ENCODE measurements at regions not wholly inside any gene's neighbourhood (a gene's known extent, or its start where the extent isn't known, plus 50 kb on each side); places are given as distances from the start of the nearest gene placed in this dataset.

GRCh38 chr3:176574786-176575185 lies 622.5 kb downstream of the TBL1XR1 start:
- 0% methylated on average over 1 of the region's 1 CpG for WGBS (ENCODE audit: insufficient coverage, low coverage, missing lambda C conversion rate)
- no peaks in the 10 kb centered on the region for H3K9me1 ChIP-seq (ENCODE audit: control insufficient read depth, insufficient read depth, low read length)
- no peak for ATAC-seq
- H4K20me1 ChIP-seq (replicated peaks; ENCODE audit: control insufficient read depth, insufficient read depth, low read length) = no peaks in the 10 kb centered on the region
- POLR2A ChIA-PET = no interaction called here
- intact Hi-C loops (cut with micrococcal nuclease) = no loop called here
- DNase-seq (ENCODE audit: extremely low read depth in 1 of 4, low spot score in 3 of 4) = no peak
- BruUV-seq (replicated peaks) = no TSS peak
- H3K9me3 ChIP-seq (replicated peaks; ENCODE audit: control insufficient read depth, insufficient read depth, low read depth, low read length) = no peaks in the 10 kb centered on the region
- in situ Hi-C loops (cut with MboI) = no loop called here
- CTCF ChIA-PET (ENCODE audit: low intra/inter-chr PET ratio) = no interaction called here
- no peaks in the 10 kb centered on the region for H3K36me3 ChIP-seq (ENCODE audit: control insufficient read depth, insufficient read depth, low read length)
- no peak overlapping the region for H3K9ac ChIP-seq (ENCODE audit: insufficient read depth in 1 of 2, low read depth in 2 of 2, low read length in 2 of 2)
- no peaks in the 10 kb centered on the region for H3K79me2 ChIP-seq (ENCODE audit: control insufficient read depth, insufficient read depth, low read length)
- H3K4me2 ChIP-seq (ENCODE audit: insufficient read depth, low read length) = no peak overlapping the region
- no peak overlapping the region for H3K27ac ChIP-seq (ENCODE audit: extremely low read depth, low read depth, low read length)
- H3K4me3 ChIP-seq = no peak overlapping the region
- H2AFZ ChIP-seq (ENCODE audit: low read depth, low read length) = no peak overlapping the region
- FAIRE-seq = no peak
- no peaks in the 10 kb centered on the region for H3K4me1 ChIP-seq (replicated peaks in 1 of 2; ENCODE audit: control insufficient read depth in 2 of 2, insufficient read depth in 2 of 2, low read length in 2 of 2)
- no peaks in the 10 kb centered on the region; a peak in 1 of 5 replicates for H3K27me3 ChIP-seq (ENCODE audit: control insufficient read depth in 2 of 2, insufficient read depth in 2 of 2, low read length in 2 of 2)
- TF ChIP-seq ZBTB5 (IDR thresholded peaks at IDR 0.05) (no peak), MEF2A (IDR thresholded peaks at IDR 0.05; ENCODE audit: control insufficient read depth, low read depth, low read length) (no peak), ZNF165 (CRISPR knock-in tag; IDR thresholded peaks at IDR 0.05; ENCODE audit: borderline replicate concordance) (no peak), ZNF830 (CRISPR knock-in tag; IDR thresholded peaks at IDR 0.05) (no peak), ARID4B (CRISPR knock-in tag; IDR thresholded peaks at IDR 0.05) (no peak), ZNF77 (CRISPR knock-in tag; IDR thresholded peaks at IDR 0.05) (no peak), HNRNPUL1 (IDR thresholded peaks at IDR 0.05; ENCODE audit: low read length) (no peak), ERF (CRISPR knock-in tag; IDR thresholded peaks at IDR 0.05) (no peak), ZNF175 (CRISPR knock-in tag; IDR thresholded peaks at IDR 0.05; ENCODE audit: low read depth) (no peak), ZFP1 (CRISPR knock-in tag; IDR thresholded peaks at IDR 0.05) (no peak)
- TF ChIP-seq, protein P1, sequence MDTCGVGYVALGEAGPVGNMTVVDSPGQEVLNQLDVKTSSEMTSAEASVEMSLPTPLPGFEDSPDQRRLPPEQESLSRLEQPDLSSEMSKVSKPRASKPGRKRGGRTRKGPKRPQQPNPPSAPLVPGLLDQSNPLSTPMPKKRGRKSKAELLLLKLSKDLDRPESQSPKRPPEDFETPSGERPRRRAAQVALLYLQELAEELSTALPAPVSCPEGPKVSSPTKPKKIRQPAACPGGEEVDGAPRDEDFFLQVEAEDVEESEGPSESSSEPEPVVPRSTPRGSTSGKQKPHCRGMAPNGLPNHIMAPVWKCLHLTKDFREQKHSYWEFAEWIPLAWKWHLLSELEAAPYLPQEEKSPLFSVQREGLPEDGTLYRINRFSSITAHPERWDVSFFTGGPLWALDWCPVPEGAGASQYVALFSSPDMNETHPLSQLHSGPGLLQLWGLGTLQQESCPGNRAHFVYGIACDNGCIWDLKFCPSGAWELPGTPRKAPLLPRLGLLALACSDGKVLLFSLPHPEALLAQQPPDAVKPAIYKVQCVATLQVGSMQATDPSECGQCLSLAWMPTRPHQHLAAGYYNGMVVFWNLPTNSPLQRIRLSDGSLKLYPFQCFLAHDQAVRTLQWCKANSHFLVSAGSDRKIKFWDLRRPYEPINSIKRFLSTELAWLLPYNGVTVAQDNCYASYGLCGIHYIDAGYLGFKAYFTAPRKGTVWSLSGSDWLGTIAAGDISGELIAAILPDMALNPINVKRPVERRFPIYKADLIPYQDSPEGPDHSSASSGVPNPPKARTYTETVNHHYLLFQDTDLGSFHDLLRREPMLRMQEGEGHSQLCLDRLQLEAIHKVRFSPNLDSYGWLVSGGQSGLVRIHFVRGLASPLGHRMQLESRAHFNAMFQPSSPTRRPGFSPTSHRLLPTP (IDR thresholded peaks at IDR 0.05; ENCODE audit: borderline replicate concordance, extremely low read depth, insufficient read length) = no peak
- TF ChIP-seq, protein P2, sequence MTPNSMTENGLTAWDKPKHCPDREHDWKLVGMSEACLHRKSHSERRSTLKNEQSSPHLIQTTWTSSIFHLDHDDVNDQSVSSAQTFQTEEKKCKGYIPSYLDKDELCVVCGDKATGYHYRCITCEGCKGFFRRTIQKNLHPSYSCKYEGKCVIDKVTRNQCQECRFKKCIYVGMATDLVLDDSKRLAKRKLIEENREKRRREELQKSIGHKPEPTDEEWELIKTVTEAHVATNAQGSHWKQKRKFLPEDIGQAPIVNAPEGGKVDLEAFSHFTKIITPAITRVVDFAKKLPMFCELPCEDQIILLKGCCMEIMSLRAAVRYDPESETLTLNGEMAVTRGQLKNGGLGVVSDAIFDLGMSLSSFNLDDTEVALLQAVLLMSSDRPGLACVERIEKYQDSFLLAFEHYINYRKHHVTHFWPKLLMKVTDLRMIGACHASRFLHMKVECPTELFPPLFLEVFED (CRISPR knock-in tag; conservative IDR thresholded peaks at IDR 0.05) = no peak

Measured in K562 (cell line).